ENCODE measurements at regions not wholly inside any gene's neighbourhood (a gene's known extent, or its start where the extent isn't known, plus 50 kb on each side); places are given as distances from the start of the nearest gene placed in this dataset.

GRCh38 chrX:128309311-128309710 lies 257.1 kb upstream of the ACTRT1 start:
- TF ChIP-seq, protein P1, sequence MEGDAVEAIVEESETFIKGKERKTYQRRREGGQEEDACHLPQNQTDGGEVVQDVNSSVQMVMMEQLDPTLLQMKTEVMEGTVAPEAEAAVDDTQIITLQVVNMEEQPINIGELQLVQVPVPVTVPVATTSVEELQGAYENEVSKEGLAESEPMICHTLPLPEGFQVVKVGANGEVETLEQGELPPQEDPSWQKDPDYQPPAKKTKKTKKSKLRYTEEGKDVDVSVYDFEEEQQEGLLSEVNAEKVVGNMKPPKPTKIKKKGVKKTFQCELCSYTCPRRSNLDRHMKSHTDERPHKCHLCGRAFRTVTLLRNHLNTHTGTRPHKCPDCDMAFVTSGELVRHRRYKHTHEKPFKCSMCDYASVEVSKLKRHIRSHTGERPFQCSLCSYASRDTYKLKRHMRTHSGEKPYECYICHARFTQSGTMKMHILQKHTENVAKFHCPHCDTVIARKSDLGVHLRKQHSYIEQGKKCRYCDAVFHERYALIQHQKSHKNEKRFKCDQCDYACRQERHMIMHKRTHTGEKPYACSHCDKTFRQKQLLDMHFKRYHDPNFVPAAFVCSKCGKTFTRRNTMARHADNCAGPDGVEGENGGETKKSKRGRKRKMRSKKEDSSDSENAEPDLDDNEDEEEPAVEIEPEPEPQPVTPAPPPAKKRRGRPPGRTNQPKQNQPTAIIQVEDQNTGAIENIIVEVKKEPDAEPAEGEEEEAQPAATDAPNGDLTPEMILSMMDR (IDR thresholded peaks at IDR 0.05) = no peak

DNA sequence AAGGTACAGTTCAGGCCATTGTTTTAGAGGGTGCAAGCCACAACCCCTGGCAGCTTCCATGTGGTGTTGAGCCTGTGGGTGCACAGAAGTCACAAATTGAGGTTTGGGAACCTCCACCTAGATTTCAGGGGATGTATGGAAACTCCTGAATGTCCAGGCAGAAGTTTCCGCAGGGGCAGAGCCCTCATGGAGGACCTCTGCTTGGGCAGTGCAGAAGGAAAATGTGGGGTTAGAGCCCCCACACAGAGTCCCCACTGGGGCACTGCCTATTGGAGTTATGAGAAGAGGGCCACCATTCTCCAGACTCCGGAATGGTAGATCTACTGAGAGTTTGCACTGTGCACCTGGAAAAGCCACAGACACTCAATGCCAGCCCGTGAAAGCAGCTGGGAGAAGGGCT lies 242.0 kb upstream of the ACTRT1 start:
- TF ChIP-seq, protein P1 (IDR thresholded peaks at IDR 0.05) = no peak

- TF ChIP-seq, protein P1 (IDR thresholded peaks at IDR 0.05) = no peak
These were observed 235.5 kb upstream of the ACTRT1 start for GRCh38 chrX:128287693-128288092.

DNA sequence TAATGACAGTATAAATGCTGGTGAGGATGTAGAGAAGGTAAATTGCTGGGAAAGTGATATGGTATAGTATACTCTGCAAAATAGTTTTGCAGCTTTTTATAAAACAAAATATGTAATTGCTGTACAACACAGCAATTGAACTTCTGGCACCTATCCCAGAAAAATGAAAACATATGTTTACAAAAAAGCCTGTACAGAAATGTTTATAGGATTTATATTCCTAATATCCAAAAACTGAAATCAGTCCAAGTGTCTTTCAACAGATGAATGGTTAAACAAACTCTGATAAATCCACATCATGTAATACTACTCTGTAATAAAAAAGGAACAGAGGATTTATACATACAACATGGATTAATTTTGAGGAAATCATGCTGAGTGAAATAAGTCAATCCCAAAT lies 198.4 kb upstream of the ACTRT1 start:
- TF ChIP-seq, protein P1 (IDR thresholded peaks at IDR 0.05) = no peak

DNA sequence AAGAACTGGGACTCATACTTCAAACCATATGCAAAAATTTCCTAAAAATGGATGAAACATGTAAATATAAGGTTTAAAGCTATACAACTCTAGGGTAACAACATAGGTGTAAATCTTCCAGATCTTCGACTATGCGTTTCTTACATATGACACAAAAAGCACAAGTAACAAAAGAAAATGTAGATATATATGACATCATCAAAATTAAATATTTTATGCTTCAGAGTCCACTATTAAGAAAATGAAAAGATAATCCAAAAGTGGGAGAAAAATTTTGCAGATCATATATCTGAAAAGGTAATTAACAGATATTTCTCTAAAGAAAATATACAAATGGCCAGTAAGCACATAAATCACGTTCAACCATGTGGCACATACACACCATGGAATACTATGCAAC lies 164.2 kb upstream of the ACTRT1 start:
- TF ChIP-seq, protein P1 (IDR thresholded peaks at IDR 0.05) = no peak

DNA sequence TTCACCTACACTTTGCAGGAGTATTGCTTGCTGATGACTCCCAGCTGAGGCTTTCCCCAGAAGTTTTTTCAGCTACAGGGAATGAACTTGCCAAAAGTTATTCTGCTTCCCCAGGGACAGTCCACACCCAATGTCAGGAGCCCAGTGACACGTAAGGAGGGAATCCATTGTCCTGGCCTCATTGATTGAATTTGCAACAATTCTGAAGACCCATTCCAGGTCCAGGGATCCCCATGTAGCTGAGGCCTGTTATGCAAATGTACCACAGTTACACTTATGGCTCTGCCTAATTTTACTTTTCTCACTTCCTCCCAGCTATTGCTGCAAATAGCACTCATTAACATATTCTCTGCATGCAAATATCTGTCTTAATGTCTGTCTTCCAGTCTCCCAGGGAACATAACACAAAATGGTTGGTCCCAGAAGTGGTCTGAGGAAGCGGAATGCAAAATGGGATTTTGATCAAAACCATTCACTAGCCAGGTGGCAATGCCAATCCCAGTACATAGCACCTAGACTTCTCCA lies 113.7 kb upstream of the ACTRT1 start:
- TF ChIP-seq, protein P1 (IDR thresholded peaks at IDR 0.05) = no peak

- TF ChIP-seq, protein P1 (IDR thresholded peaks at IDR 0.05) = no peak
These were observed 104.0 kb upstream of the ACTRT1 start for GRCh38 chrX:128156204-128156603.

- TF ChIP-seq, protein P1 (IDR thresholded peaks at IDR 0.05) = no peak
These were observed 90.5 kb upstream of the ACTRT1 start for GRCh38 chrX:128142745-128143144.
